ENCODE measurements at regions not wholly inside any gene's neighbourhood (a gene's known extent, or its start where the extent isn't known, plus 50 kb on each side); places are given as distances from the start of the nearest gene placed in this dataset.
A peak's percentile ranks its signal among the peaks of the same experiment; 100 is the strongest.
"Not testable (repeated sequence)": the region's sequence is repeated elsewhere in the genome, so short reads cannot be mapped to it uniquely, and the experiment has no call there.

DNA sequence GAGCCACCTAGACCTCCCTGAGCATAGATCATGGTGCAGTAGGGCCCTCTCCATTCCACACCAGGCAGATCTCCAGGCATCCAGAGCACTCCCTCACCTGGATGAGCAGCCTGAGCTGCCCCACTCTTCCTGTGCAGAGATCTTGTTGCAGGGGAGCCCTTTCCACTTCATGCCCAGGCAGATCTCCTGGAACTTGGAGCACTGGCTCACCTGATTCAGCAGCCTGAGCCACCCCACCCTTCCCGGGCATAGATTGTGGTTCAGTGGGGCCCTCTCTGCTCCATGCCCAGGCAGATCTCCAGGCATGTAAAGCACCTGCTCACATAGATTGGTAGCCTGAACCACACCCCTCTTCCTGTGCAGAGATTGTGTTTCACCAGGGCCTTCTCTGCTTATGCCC, 78.0 kb downstream of the SEC16B start:
- no peak for DNase-seq

GRCh38 chr1:177890479-177890878, 79.4 kb downstream of the SEC16B start:
- no peak for DNase-seq

GRCh38 chr1:177884479-177885021, 85.3 kb downstream of the SEC16B start:
- DNase-seq = no peak

DNA sequence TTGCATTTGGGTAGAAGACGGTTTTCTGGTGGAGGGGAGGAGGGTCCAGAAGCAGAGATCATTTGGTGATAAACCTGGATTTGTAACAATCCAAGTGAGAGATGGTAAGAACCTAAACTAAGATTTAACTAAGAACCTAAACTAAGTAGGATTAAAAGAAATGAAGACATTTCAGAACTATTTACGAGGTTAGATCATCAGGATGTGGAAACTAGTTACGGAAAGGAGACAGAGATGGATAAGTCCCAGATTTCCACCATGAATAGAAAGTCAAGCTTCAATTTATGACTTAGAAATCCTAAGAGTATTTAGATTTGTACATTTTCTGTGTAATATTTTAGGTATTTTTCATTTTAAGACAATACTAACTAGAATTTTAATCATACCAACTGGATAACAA, 86.3 kb downstream of the SEC16B start:
- DNase-seq = no peak

- no peak for DNase-seq
These were observed 89.4 kb downstream of the SEC16B start for GRCh38 chr1:177880339-177880891.

- DNase-seq = no peak
These were observed 92.8 kb downstream of the SEC16B start for GRCh38 chr1:177877086-177877485.

GRCh38 chr1:177873238-177873637, 96.6 kb downstream of the SEC16B start:
- DNase-seq = peak in 1 of 51 donors; percentile 21

GRCh38 chr1:177872308-177872900, 97.5 kb downstream of the SEC16B start:
- no peak for DNase-seq

DNA sequence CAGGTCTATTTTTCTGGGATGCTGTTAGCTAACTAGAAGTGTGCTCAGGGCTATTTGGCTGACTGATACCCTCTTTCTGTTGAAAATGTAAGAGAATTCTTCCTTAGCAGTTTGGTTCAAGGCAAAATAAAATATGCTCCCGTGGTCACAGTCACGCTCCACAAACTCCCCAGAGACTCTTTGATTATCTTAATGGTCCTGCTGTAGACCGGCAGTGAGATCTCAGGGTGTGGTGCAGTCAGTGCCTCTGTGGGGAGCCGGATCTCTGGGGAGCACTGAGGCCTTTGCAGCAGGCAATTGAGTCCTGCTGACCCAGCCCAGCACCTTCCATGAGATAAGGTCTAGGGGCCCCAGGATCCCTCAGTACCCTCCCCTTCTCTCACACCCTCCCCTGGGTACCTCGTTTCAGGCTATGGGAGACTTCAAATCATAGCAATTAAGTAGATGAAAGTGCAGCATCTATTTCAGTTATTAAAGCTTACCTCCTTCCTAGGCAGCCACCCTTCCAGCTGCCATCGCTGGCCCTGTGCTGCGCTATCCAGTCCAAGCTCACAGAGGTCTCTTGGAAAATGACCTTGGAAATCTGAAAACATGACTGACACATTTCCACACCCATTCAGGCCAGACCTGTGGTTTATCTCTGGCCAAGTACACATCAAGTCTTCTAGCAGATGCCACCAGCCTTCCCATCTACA, 98.1 kb downstream of the SEC16B start:
- DNase-seq = no peak

GRCh38 chr1:177869586-177869985, 100.3 kb downstream of the SEC16B start:
- DNase-seq = no peak

DNA sequence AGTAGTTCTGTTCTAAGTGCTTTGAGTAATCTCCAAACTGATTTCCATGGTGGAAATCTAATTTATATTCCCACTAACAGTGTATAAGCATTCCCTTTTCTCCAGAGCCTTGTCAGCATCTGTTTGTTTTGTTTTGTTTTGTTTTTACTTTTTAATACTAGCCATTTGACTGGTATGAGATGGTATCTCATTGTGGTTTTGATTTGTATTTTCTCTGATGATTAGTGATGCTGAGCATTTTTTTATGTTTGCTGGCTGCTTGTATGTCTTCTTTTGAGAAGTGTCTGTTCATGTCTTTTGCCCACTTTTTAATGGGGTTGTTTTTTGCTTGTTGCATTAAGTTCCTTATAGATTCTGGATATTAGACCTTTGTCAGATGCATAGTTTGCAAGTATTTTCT, 100.8 kb downstream of the SEC16B start:
- DNase-seq = not testable (repeated sequence)

GRCh38 chr1:177865807-177866206, 104.1 kb downstream of the SEC16B start:
- DNase-seq = no peak

GRCh38 chr1:177864538-177865305, 105.1 kb downstream of the SEC16B start:
- DNase-seq = peak in 2 of 51 donors; percentile 20 to 22

- DNase-seq = no peak
These were observed 106.1 kb downstream of the SEC16B start for GRCh38 chr1:177863796-177864195.

GRCh38 chr1:177862916-177863315, 106.9 kb downstream of the SEC16B start:
- DNase-seq = no peak

DNA sequence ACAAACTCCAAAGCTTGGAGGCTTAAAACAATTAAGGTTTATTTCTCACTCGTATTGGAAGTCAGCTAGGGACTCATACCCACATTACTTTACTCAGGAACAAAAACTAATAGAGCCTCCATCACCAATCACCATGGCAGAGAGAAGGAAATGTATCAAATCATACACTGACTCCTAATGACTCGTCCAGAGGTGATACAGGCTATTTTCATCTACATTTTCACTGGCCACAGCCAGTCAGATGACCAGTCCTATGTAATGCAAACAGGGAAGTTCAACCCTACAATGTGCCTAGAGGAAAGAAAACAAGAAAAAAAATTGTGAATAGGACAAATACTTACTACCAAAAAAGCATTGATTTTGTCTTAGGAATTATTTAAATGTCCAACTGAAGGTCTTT, 110.3 kb downstream of the SEC16B start:
- DNase-seq = no peak

- DNase-seq = no peak
These were observed 111.5 kb downstream of the SEC16B start for GRCh38 chr1:177858332-177858821.

DNA sequence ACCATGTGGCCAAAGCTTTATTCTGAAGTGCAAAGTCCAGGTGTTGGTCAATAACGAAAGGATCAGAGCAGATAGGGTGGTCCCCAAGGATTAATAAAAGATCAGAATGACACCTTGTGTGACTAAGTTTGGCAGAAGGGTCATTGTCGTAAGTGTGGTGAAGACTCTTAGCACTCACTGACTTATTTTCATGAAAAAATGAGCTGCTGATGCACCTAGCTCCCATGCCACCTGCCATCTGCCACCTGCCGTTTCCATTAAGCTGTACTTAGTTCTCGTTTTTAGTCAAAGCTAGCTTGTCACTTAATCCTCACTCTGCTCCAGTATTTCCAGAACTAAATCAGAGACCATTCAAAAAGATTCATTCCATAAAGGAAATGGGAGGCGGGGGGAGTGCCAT, 112.6 kb downstream of the SEC16B start:
- no peak for DNase-seq

DNA sequence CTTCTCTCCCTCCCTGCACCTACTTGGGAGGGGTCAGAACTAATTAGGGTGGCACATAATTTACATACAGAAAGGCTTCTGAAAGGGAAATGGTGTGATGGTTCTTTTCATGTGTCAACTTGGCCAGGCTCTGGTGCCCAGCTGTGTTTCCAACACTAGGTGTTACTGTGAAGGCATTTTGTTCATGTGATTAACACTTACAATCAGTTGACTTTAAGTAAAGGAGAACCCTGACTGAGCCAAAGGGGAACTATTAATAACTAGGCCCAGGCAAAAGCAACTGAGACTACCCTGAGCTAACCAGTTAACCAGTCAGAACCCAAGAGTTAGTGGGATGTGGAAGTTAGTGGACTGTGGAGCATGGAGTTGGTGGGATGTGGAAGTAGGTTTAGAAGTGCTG, 114.9 kb downstream of the SEC16B start:
- no peak for DNase-seq

- DNase-seq = no peak
These were observed 120.1 kb downstream of the SEC16B start for GRCh38 chr1:177849579-177850290.

DNA sequence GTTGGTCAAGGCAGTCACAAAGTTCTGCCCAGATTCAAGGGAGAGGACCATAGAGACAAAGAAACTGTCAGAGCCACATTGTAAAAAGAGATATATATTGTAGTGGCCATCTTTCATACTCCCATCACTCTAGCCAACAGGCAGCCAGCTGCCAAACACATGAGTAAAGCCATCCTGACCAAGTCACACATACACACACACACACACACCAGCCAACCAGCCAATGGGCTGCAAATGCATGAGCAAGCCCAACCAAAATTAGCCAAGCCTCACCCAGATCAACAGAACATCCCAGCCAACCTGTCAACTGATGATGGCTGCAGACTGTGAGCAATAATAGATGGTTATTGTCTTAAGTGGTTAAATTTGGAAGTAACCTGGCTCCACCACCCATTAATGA, 120.7 kb downstream of the SEC16B start:
- DNase-seq = no peak
